AG04449 (cell line): ENCODE measurements at regions not wholly inside any gene's neighbourhood (a gene's known extent, or its start where the extent isn't known, plus 50 kb on each side); places are given as distances from the start of the nearest gene placed in this dataset.

ENCODE experiments used
- CTCF ChIA-PET: fragments of 350-600 bp; formaldehyde crosslinking; extraction: SDS; loops from one replicate; lab custom pipeline; 2021; ENCODE audit warnings: antibody characterized with exemption; lab: Yijun Ruan, JAX
- POLR2A ChIA-PET: fragments of 400-600, 350-600 bp; formaldehyde crosslinking; extraction: SDS; loops from one replicate; lab custom pipeline; 2020; ENCODE audit warnings: antibody characterized with exemption, inconsistent platforms; lab: Yijun Ruan, JAX
- DNase-seq: peaks from one replicate; pipeline ENCODE4 v3.0.0-alpha.2; 2010; ENCODE audit warnings: low read depth, low spot score
- H3K4me3 ChIP-seq: 2 replicates; pipeline ENCODE4 v1.5.1; 2011; ENCODE audit warnings: low read depth, mild to moderate bottlenecking, control low read depth, low read length
- CTCF ChIP-seq: IDR thresholded peaks from one replicate; pipeline ENCODE4 v1.5.1; 2011; ENCODE audit warnings: mild to moderate bottlenecking, moderate library complexity, low read length, control low read depth, inconsistent platforms; ENCODE audit not compliant: insufficient read depth; ENCODE audit errors: missing control alignments

- H3K4me3 ChIP-seq = no peak overlapping the region
- no peak for DNase-seq
- POLR2A ChIA-PET = no interaction called here
- CTCF ChIA-PET = interaction anchor here (2.1 kb wide), 1 partner anchor 37 kb away, joined by 10 read pairs; no protein-coding TSS in a partner anchor
- TF ChIP-seq CTCF = no peak
Measured at GRCh38 chr12:3336606-3337311, 154.2 kb upstream of the PRMT8 start.

DNA sequence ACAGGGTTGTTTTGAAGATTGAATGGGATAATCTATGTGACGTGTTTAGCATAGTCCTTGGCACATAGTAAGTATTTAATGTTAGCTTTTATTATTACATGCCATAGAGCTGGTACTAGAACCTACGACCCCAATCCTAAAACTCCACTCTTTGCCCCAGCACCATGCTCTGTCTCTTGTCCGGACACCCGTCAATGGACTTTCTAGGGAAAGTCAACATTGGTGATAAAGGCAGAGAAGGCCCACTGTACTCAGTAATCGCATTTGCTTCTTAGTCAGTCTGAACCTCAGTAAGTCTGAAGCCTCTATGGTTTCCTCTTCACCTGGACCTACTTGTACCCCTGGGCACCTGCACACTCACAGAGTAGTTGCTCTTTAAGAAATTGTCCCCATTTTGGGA is 153.1 kb upstream of the PRMT8 start:
- CTCF ChIA-PET = no interaction called here
- no peak for DNase-seq
- POLR2A ChIA-PET = no interaction called here
- no peak overlapping the region for H3K4me3 ChIP-seq
- no peak for TF ChIP-seq CTCF

DNA sequence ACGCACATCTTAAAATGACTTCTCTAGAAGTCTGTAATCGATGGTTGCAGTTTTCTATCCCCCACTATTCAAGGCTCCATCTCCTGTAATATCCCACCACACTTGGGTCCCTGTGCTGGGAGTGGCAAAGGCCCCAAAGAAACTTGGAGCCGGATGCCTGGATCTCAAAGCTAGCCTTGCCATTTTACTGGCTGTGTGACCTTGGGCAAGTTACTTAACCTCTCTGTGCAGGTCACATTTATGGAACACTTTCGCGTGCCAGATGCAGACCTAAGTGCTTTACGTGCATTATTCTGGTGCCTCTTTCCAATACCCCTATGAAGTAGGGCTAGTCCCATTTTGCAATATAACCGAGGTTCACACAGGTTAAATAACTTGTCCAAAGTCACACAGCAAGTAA is 151.8 kb upstream of the PRMT8 start:
- H3K4me3 ChIP-seq = no peak overlapping the region
- ChIA-PET CTCF (no interaction called here), POLR2A (no interaction called here)
- TF ChIP-seq CTCF = no peak
- DNase-seq = no peak

DNA sequence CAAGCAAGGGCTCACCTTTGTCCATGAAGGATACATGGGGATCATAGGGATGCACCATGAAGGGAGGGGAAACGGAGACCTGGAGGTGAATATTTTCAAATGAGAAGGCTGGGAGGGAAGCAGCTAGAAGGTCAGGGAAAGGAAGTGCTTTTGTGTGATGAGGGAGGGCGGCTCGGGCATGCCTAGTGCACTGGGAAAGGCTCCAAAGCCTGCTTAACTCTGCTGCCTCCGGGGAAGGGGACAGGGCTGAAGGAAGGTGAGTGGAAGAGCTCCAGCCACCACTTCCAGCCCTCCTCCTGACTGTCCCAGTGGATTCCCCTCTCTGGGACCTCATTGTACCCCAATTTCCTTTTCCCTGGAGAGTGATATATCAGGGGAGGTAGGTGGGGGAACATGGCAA is 149.4 kb upstream of the PRMT8 start:
- POLR2A ChIA-PET = no interaction called here
- no peak for DNase-seq
- TF ChIP-seq CTCF = no peak
- CTCF ChIA-PET = interaction anchor here (0.6 to 1.7 kb wide), 6 partner anchors 10 to 436 kb away, joined by 3 to 7 read pairs (median 3); no protein-coding TSS in a partner anchor
- H3K4me3 ChIP-seq = no peak overlapping the region

DNA sequence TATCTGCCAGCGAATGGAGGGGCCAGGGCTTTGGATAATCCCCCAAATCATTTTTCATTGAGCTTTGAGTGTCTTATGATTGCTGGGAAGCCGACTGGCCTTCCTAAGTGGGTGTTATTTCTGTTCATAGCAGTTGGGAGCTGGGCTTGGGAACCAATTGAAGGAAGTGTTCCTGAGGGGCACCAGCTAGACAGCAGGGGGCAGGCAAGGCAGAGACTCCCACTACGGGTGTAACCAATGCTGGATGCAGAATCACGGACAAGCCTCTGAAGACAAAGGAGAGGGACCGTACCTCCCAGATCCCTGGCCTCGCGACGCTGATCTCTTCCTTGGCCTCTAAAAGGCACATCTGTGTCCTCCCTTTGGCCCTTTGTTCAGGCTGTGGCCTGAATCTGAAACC is 149.0 kb upstream of the PRMT8 start:
- ChIA-PET CTCF (interaction anchor here (0.6 to 1.7 kb wide), 6 partner anchors 9 to 435 kb away, joined by 3 to 7 read pairs (median 3); no protein-coding TSS in a partner anchor), POLR2A (no interaction called here)
- H3K4me3 ChIP-seq = no peak overlapping the region
- DNase-seq = no peak
- peak; percentile 49 for TF ChIP-seq CTCF

DNA sequence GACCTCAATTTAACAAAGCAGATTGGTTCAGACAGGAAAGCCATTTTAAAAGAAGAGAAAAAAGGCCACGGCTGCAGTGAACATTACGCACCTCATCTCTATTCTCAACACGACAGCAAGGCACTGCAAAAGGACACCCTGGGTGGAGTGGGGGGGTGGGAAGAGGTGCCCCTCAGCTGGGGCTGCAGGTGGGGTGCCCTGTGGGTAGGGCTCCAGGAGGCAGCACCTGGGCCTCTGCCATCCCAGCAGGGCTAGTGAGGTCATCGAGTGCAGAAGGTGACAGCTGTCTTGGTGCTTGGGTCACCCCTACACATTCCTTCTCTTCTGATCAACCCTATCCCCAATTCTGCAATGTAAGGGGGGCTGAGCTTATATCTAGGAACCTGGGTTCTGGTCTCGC is 142.9 kb upstream of the PRMT8 start:
- no peak overlapping the region for H3K4me3 ChIP-seq
- ChIA-PET POLR2A (no interaction called here), CTCF (no interaction called here)
- no peak for TF ChIP-seq CTCF
- DNase-seq = no peak
